Stimulated activated CD8-positive, alpha-beta memory T cell treated with anti-CD3 and anti-CD28 coated beads, Interleukin-7, amount 100 ng/mL, for 24 hours (primary cell): ENCODE measurements at regions not wholly inside any gene's neighbourhood (a gene's known extent, or its start where the extent isn't known, plus 50 kb on each side); places are given as distances from the start of the nearest gene placed in this dataset.

Experiments
- DNase-seq: peaks from one replicate; pipeline ENCODE4 v3.0.0-alpha.2; 2020; ENCODE audit warnings: low read depth

DNA sequence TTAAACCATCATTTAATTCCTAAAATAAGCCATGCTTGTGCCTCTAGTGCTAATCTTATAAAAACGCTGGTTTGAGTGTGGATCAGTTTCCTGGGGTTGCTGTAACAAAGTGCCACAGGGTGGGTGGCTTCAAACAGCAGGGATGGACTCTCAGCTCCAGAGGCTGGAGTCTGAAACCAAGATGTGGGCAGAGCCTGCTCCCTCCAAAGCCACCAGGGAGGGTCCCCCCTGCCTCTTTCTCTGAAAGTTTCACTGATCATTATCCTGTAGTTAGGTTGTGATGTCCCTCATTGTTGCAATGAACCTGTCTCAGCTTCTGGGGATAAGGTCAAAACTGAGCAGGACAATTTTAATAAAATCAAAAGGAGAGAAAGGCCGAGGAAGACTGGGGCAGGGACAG, 251.9 kb upstream of the TCERG1L start:
- DNase-seq = no peak

GRCh38 chr10:131567279-131568162, 256.0 kb upstream of the TCERG1L start:
- DNase-seq = no peak

DNA sequence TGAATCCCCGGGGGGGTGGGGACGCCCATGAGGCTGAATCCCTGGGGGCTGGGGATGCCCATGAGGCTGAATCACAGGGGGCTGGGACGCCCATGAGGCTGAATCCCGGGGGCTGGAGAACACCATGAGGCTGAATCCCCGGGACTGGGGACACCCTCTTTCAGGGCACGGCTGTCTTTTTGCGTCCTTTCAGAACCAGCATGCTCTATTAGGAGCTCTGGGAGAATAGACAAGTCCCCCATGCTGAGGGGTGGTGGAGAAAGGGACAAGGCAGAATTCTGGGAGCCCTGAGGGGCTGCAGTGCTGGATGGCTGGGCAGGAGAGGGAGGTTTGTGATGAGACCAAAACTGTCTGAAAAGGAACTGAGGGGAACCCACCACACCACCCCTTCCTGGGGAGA, 257.3 kb upstream of the TCERG1L start:
- DNase-seq = no peak

DNA sequence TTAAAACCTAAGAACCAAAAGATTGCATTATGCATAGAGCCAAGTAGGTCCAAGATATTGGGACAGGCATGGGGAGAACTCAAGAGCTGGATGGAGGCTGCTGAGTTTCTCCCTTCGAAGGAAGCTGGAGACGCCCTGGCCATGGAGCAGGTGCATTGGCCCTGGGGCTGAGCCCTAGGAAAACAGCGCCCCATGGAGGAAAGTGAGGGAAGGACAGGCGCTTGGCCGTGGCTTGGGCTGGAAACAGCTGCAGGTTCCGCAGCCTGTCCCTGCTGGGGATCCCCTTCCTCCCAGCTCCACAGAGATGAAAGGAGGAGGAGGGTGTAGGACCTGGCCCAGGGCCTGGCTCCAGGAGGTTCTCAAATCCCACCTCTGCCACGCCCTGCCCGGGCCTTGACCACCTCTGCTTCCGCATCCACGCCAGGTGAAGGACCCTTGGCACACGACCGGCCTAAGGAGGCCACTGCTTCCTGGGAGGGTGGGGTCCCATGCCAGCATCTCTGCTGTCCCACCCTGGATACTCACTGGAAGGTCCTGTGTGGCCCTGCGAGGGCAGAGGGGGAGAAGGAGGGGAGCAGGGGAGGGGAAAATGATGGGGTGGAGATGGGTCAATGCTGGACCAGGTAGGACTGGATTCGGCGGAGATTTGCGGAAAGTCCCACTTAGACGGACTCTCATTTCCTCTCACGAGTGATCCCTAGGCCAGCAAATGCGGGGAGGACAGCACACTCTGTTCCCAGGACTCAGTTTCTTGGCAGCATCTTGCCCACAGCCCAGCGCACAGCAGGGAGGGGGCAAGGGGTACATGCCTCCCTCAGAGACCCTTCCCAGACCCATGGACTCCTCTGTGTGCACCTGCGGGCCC, 258.6 kb upstream of the TCERG1L start:
- DNase-seq = no peak

DNA sequence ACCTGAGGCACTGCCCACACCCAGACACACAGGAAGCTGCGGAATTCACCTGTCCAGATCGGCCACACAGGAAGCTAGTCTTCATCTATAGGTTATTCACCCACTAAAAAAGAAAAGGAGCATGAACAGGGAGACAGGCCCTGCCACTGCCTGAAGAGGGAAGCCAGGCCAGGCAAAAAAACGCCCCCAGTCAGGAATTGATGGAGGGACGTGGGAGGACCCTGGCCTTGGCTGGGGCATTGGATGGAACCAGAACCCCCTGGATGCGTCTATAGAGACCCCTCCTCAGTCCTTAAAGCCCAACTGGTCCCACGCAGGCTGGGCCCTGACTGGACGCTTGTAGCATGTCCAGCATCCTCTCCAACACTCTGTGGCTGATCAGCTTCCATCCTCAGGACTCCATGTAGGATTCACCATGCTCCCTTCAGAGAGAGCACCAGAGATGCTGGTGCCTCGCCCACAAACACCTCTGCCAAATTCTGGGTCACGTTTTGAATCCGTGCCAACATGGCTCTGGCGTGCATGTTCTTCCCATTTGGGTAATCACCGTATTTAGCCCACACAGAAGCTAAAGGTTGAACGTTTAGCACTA, 259.3 kb upstream of the TCERG1L start:
- DNase-seq = no peak

DNA sequence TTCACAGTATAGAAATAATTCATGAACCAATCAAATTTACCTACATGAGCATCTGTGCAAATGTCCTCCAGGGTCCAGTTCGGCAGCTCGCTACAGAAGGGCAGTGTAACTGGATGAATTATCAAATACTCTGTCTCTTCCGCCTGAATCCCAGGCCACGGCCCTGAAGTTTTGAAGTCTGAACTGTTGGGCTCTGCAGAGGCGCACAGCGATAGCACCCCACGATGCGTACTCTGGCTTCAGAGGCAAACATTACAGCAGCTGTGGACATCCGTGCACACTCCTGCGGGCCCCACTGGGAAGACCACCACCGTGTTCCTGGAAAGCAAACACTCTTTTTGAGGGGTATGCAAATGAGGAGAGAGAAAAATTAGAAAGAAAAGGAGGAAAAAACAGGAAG, 259.8 kb upstream of the TCERG1L start:
- no peak for DNase-seq

GRCh38 chr10:131571865-131572264, 260.3 kb upstream of the TCERG1L start:
- DNase-seq = no peak

DNA sequence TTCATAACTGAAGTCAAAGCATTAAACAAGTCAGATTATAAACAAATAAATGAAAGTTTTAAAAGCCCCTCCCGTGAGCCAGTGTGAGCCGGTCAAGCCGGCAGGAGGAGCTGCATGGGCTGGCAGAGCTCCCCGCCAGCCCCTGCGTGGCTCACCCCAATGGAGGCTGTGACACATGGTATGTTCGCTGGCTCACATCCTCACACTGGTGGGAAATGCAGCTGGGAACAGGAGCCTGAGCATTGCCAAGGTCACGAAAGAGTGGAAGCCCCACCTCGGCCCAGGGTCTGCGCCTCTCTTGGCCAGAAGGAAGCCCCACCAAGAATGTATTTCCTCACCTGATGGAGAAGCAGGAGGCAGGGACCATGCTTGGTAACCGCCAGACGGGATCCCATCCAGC, 261.7 kb upstream of the TCERG1L start:
- no peak for DNase-seq

- no peak for DNase-seq
Measured at GRCh38 chr10:131573707-131574106, 262.2 kb upstream of the TCERG1L start.

GRCh38 chr10:131574363-131574706, 262.8 kb upstream of the TCERG1L start:
- no peak for DNase-seq

DNA sequence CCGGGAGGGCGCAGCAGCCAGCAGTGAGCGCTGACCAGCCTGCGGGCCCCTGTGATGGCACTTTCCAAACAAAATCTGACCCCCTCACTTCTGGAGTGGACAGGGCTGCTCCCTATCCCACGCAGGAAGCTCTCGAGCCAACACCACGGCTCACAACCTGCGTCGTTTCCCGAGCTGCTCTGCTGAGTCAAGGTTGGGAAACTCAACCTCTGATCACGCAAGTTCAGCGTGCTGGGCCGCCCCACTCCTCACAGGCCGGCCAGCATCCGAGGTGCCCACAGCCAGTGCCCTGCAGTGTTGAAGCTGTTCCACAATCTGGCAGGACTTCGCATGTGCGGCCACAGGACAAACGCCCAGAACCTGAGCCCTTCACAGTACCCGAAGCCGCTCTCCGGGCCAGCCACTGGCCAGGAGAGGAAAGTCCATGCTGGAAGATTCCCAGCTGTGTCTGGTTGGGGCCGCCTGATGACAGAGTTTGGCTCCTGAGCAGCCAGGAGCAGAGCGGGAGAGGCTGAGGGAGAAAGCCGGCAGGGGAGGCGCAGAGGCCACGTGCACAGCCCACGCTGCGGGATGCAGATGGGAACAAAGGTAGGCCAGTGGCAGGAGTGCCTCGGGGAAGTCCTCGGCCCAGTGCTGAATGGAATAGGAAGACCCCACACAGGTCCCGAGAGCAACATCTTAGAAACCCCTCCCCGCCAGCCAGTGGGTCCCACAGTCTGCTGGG, 263.3 kb upstream of the TCERG1L start:
- DNase-seq = no peak

- no peak for DNase-seq
Measured at GRCh38 chr10:131575877-131576276, 264.4 kb upstream of the TCERG1L start.

GRCh38 chr10:131576341-131577177, 265.0 kb upstream of the TCERG1L start:
- DNase-seq = no peak

GRCh38 chr10:131577178-131577555, 265.6 kb upstream of the TCERG1L start:
- no peak for DNase-seq

- DNase-seq = no peak
Measured at GRCh38 chr10:131577786-131578471, 266.4 kb upstream of the TCERG1L start.

- DNase-seq = no peak
Measured at GRCh38 chr10:131578472-131578970, 267.0 kb upstream of the TCERG1L start.

DNA sequence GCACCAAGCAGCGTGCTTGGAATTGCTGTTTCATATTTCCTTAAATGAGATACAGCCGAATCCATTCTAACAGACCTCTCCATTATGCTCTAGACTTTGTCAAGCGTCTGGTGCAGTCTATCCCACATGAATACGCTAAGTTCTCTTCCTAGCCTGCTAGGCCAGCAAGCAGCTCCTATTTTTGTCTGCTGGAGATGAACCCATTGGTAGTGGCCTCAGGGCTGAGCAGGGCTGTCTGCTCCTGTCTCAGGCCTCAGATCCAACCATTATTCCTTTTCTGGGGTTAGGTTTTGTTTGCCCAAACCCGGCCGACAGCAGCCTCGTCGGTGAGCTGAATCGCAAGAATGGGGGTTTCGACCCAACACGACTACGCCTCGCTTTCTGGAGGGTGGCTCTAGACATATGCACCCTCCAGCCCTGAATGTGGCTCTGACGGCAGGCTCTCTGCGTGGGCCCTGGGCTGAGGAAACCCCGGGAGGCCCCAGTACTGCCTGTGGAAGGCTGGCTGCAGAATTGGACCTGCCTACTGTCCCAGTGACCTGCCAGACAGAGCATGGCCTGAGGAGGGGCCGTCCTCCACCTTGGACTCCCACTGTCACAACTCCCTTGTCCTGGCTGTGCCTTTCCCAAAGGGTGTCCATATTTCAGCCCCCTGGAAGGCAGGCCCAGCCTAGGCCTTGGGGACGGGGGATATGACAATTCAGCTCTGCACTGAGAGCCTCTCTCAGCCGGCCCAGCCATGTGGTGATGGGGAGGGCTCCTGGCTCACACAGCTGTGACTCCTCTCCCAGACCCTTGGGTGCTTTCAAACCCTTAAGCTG, 267.9 kb upstream of the TCERG1L start:
- DNase-seq = no peak

GRCh38 chr10:131580076-131580652, 268.6 kb upstream of the TCERG1L start:
- no peak for DNase-seq

GRCh38 chr10:131580674-131581073, 269.2 kb upstream of the TCERG1L start:
- DNase-seq = no peak
